BE2C (cell line): ENCODE measurements at regions not wholly inside any gene's neighbourhood (a gene's known extent, or its start where the extent isn't known, plus 50 kb on each side); places are given as distances from the start of the nearest gene placed in this dataset.

Source experiments
- DNase-seq: peaks from one replicate; pipeline ENCODE4 v3.0.0-alpha.2; 2020
- H3K27me3 ChIP-seq: fragments of 250-450 bp; sonication (Bioruptor Pico); 2 replicates; pipeline ENCODE4 v1.5.1; 2020; ENCODE audit warnings: mild to moderate bottlenecking
- H3K36me3 ChIP-seq: fragments of 250-450 bp; sonication (Bioruptor Pico); 2 replicates; pipeline ENCODE4 v1.5.1; 2020; ENCODE audit warnings: mild to moderate bottlenecking
- H3K4me1 ChIP-seq: fragments of 250-450 bp; sonication (Bioruptor Pico); 2 replicates; pipeline ENCODE4 v1.5.1; 2020
- H3K4me3 ChIP-seq: 2 replicates; pipeline ENCODE4 v1.5.1; 2011; ENCODE audit warnings: low read depth, low read length
- H3K9me3 ChIP-seq: fragments of 250-450 bp; sonication (Bioruptor Pico); 2 replicates; pipeline ENCODE4 v1.5.1; 2020
- CTCF ChIP-seq: IDR thresholded peaks from 2 replicates; pipeline ENCODE4 v1.5.1; 2012; ENCODE audit warnings: mild to moderate bottlenecking, low read depth, low read length

- H3K9me3 ChIP-seq: no peaks in the 10 kb centered on the region
- no peak for DNase-seq
- H3K27me3 ChIP-seq: no peaks in the 10 kb centered on the region
- no peak overlapping the region for H3K4me3 ChIP-seq
- TF ChIP-seq CTCF: no peak
- H3K36me3 ChIP-seq: no peaks in the 10 kb centered on the region
- no peaks in the 10 kb centered on the region for H3K4me1 ChIP-seq
These were observed 178.0 kb downstream of the PRDM2 start for GRCh38 chr1:13878021-13878420.

GRCh38 chr1:13878451-13878850, 178.5 kb downstream of the PRDM2 start:
- Histone ChIP-seq H3K36me3 (no peaks in the 10 kb centered on the region), H3K9me3 (no peaks in the 10 kb centered on the region), H3K27me3 (no peaks in the 10 kb centered on the region), H3K4me3 (no peak overlapping the region), H3K4me1 (no peaks in the 10 kb centered on the region)
- TF ChIP-seq CTCF: no peak
- DNase-seq: no peak

GRCh38 chr1:13881385-13882088, 181.5 kb downstream of the PRDM2 start:
- no peak for DNase-seq
- H3K9me3 ChIP-seq: no peaks in the 10 kb centered on the region
- no peaks in the 10 kb centered on the region for H3K4me1 ChIP-seq
- no peak overlapping the region for H3K4me3 ChIP-seq
- no peaks in the 10 kb centered on the region for H3K27me3 ChIP-seq
- TF ChIP-seq CTCF: no peak
- H3K36me3 ChIP-seq: no peaks in the 10 kb centered on the region

GRCh38 chr1:13888351-13888986, 188.5 kb downstream of the PRDM2 start:
- no peaks in the 10 kb centered on the region for H3K9me3 ChIP-seq
- H3K27me3 ChIP-seq: peaks cover 10% of the 10 kb centered on the region
- H3K36me3 ChIP-seq: no peaks in the 10 kb centered on the region
- TF ChIP-seq CTCF: no peak
- H3K4me1 ChIP-seq: no peaks in the 10 kb centered on the region
- H3K4me3 ChIP-seq: no peak overlapping the region
- no peak for DNase-seq

GRCh38 chr1:13889495-13889894, 189.5 kb downstream of the PRDM2 start:
- no peaks in the 10 kb centered on the region for H3K36me3 ChIP-seq
- H3K27me3 ChIP-seq: peaks cover 10% of the 10 kb centered on the region
- H3K9me3 ChIP-seq: no peaks in the 10 kb centered on the region
- DNase-seq: no peak
- TF ChIP-seq CTCF: no peak
- no peak overlapping the region for H3K4me3 ChIP-seq
- H3K4me1 ChIP-seq: no peaks in the 10 kb centered on the region

- DNase-seq: no peak
- Histone ChIP-seq H3K27me3 (peaks cover 10% of the 10 kb centered on the region), H3K4me1 (no peaks in the 10 kb centered on the region), H3K9me3 (no peaks in the 10 kb centered on the region), H3K36me3 (no peaks in the 10 kb centered on the region), H3K4me3 (no peak overlapping the region)
- no peak for TF ChIP-seq CTCF
These were observed 190.8 kb downstream of the PRDM2 start for GRCh38 chr1:13890766-13891165.
